ENCODE measurements at regions not wholly inside any gene's neighbourhood (a gene's known extent, or its start where the extent isn't known, plus 50 kb on each side); places are given as distances from the start of the nearest gene placed in this dataset.

GRCh38 chr4:79185526-79186045 is 140.3 kb downstream of the NAA11 start:
- Histone ChIP-seq H3K9me2 (ENCODE audit: insufficient read depth, low read length) (no peaks in the 10 kb centered on the region), H4K20me1 (ENCODE audit: insufficient read depth) (no peaks in the 10 kb centered on the region)

GRCh38 chr4:79184476-79184875 is 141.4 kb downstream of the NAA11 start:
- no peak overlapping the region for H3K9ac ChIP-seq (ENCODE audit: low read length)
- no peaks in the 10 kb centered on the region for H3K9me2 ChIP-seq (ENCODE audit: insufficient read depth, low read length)
- H3F3A ChIP-seq (ENCODE audit: insufficient read depth, low read length, poor library complexity, severe bottlenecking) = no peaks in the 10 kb centered on the region
- no peaks in the 10 kb centered on the region for H3K36me3 ChIP-seq (ENCODE audit: insufficient read depth, low read length)
- no peak overlapping the region for H2AFZ ChIP-seq (ENCODE audit: low read depth, low read length)
- no peaks in the 10 kb centered on the region for H3K9me3 ChIP-seq (ENCODE audit: low read length)
- H4K20me1 ChIP-seq (ENCODE audit: insufficient read depth) = no peaks in the 10 kb centered on the region
- H3K79me2 ChIP-seq (replicated peaks; ENCODE audit: insufficient read depth, low read length) = no peaks in the 10 kb centered on the region
- H3K4me2 ChIP-seq (ENCODE audit: low read length) = no peak overlapping the region
- H3K27ac ChIP-seq (ENCODE audit: low read length) = no peak overlapping the region
- H3K4me3 ChIP-seq (ENCODE audit: low read length) = no peak overlapping the region
- no peaks in the 10 kb centered on the region for H3K27me3 ChIP-seq (ENCODE audit: insufficient read depth, low read depth, low read length)
- TF ChIP-seq CTCF (IDR thresholded peaks at IDR 0.05; ENCODE audit: poor library complexity, severe bottlenecking) (no peak), POLR2AphosphoS5 (IDR thresholded peaks at IDR 0.05) (no peak), TAF1 (IDR thresholded peaks at IDR 0.05; ENCODE audit: low read depth) (no peak), SMC3 (conservative IDR thresholded peaks at IDR 0.05; ENCODE audit: poor library complexity) (no peak), EP300 (conservative IDR thresholded peaks at IDR 0.05; ENCODE audit: poor library complexity, severe bottlenecking) (no peak), REST (IDR thresholded peaks at IDR 0.05; ENCODE audit: borderline replicate concordance) (no peak)

More at GRCh38 chr4:79185526-79186045, 140.3 kb downstream of the NAA11 start:
- Histone ChIP-seq H3K27ac (ENCODE audit: low read length) (no peak overlapping the region), H3K36me3 (ENCODE audit: insufficient read depth, low read length) (no peaks in the 10 kb centered on the region), H3K27me3 (ENCODE audit: insufficient read depth, low read depth, low read length) (no peaks in the 10 kb centered on the region), H3K4me2 (ENCODE audit: low read length) (no peak overlapping the region), H3F3A (ENCODE audit: insufficient read depth, low read length, poor library complexity, severe bottlenecking) (no peaks in the 10 kb centered on the region), H3K9ac (ENCODE audit: low read length) (no peak overlapping the region), H2AFZ (ENCODE audit: low read depth, low read length) (no peak overlapping the region), H3K9me3 (ENCODE audit: low read length) (no peaks in the 10 kb centered on the region), H3K4me3 (ENCODE audit: low read length) (no peak overlapping the region), H3K79me2 (replicated peaks; ENCODE audit: insufficient read depth, low read length) (no peaks in the 10 kb centered on the region)
- no peak for TF ChIP-seq EP300 (conservative IDR thresholded peaks at IDR 0.05; ENCODE audit: poor library complexity, severe bottlenecking)
- TF ChIP-seq MXI1 (conservative IDR thresholded peaks at IDR 0.05; ENCODE audit: poor library complexity, severe bottlenecking) = no peak
- TF ChIP-seq POLR2AphosphoS5 (IDR thresholded peaks at IDR 0.05) = no peak
- no peak for TF ChIP-seq CTCF (IDR thresholded peaks at IDR 0.05; ENCODE audit: poor library complexity, severe bottlenecking)
- no peak for TF ChIP-seq REST (IDR thresholded peaks at IDR 0.05; ENCODE audit: borderline replicate concordance)
- TF ChIP-seq RAD21 (conservative IDR thresholded peaks at IDR 0.05) = no peak
- no peak for TF ChIP-seq TAF1 (IDR thresholded peaks at IDR 0.05; ENCODE audit: low read depth)
- TF ChIP-seq EZH2 (IDR thresholded peaks at IDR 0.05; ENCODE audit: borderline replicate concordance, insufficient read depth, low read length, poor library complexity, severe bottlenecking) = no peak
- no peak for TF ChIP-seq SMC3 (conservative IDR thresholded peaks at IDR 0.05; ENCODE audit: poor library complexity)
